CD14-positive monocyte (primary cell): ENCODE measurements at regions not wholly inside any gene's neighbourhood (a gene's known extent, or its start where the extent isn't known, plus 50 kb on each side); places are given as distances from the start of the nearest gene placed in this dataset.

Source experiments
- DNase-seq, 3 donors: peaks; one replicate each; pipeline ENCODE4 v3.0.0-alpha.2; 2011 to 2022
- H2AFZ ChIP-seq: 2 replicates; pipeline ENCODE4 v1.6.0; 2012; ENCODE audit warnings: mild to moderate bottlenecking, low read depth, low read length, inconsistent platforms; ENCODE audit not compliant: insufficient read depth, poor library complexity, severe bottlenecking
- H3K27ac ChIP-seq, 2 donors: 1 replicate in 1 of 2; 2 replicates in 1 of 2; pipeline ENCODE4 v1.5.1; 2012 to 2013; ENCODE audit warnings: low read length in 2 of 2, control low read depth in 1 of 2, inconsistent platforms in 1 of 2, low read depth in 1 of 2, mild to moderate bottlenecking in 1 of 2
- H3K27me3 ChIP-seq, 2 donors: one replicate each; pipeline versions ENCODE4 v1.6.0 to v1.6.1; 2011 to 2013; ENCODE audit warnings: low read length in 2 of 2; ENCODE audit not compliant: control insufficient read depth in 2 of 2, insufficient read depth in 2 of 2
- H3K36me3 ChIP-seq, 2 donors: replicated peaks in 1 of 2; 1 replicate in 1 of 2; 2 replicates in 1 of 2; pipeline versions ENCODE4 v1.5.1 to v1.6.1; 2012 to 2013; ENCODE audit warnings: low read length in 2 of 2, control low read depth in 1 of 2, inconsistent platforms in 1 of 2, mild to moderate bottlenecking in 1 of 2; ENCODE audit not compliant: insufficient read depth in 2 of 2, control insufficient read depth in 1 of 2
- H3K4me1 ChIP-seq, 2 donors: 1 replicate in 1 of 2; 2 replicates in 1 of 2; pipeline versions ENCODE4 v1.5.1 to v1.6.1; 2012 to 2013; ENCODE audit warnings: low read length in 2 of 2, control low read depth in 1 of 2, inconsistent platforms in 1 of 2, mild to moderate bottlenecking in 1 of 2, moderate library complexity in 1 of 2; ENCODE audit not compliant: insufficient read depth in 2 of 2, control insufficient read depth in 1 of 2
- H3K4me2 ChIP-seq: replicated peaks from 2 replicates; pipeline ENCODE3; 2012; ENCODE audit warnings: low read length, moderate library complexity, mild to moderate bottlenecking; ENCODE audit not compliant: poor library complexity, severe bottlenecking; ENCODE audit errors: extremely low read depth
- H3K4me3 ChIP-seq, 3 experiments: fragments of 200-600 bp in 1 of 3; sonication (generic) in 1 of 3; replicated peaks in 1 of 3; 1 replicate in 2 of 3; 2 replicates in 1 of 3; pipeline ENCODE4 v1.5.1; 2011 to 2013; ENCODE audit warnings: low read length in 3 of 3, mild to moderate bottlenecking in 3 of 3, control low read depth in 2 of 3, low read depth in 2 of 3, inconsistent platforms in 1 of 3, moderate library complexity in 1 of 3
- H3K79me2 ChIP-seq: 2 replicates; pipeline ENCODE4 v1.6.0; 2012; ENCODE audit warnings: mild to moderate bottlenecking, control low read depth, inconsistent platforms, low read length, moderate library complexity; ENCODE audit not compliant: insufficient read depth
- H3K9ac ChIP-seq: 2 replicates; pipeline ENCODE4 v1.6.0; 2017; ENCODE audit warnings: low read length, mild to moderate bottlenecking; ENCODE audit not compliant: insufficient read depth, poor library complexity, severe bottlenecking
- H3K9me3 ChIP-seq, 2 donors: replicated peaks in 1 of 2; 1 replicate in 1 of 2; 2 replicates in 1 of 2; pipeline versions ENCODE4 v1.5.1 to v1.6.1; 2012 to 2013; ENCODE audit warnings: low read length in 2 of 2, control low read depth in 1 of 2; ENCODE audit not compliant: control insufficient read depth in 1 of 2, insufficient read depth in 1 of 2
- H4K20me1 ChIP-seq: 2 replicates; pipeline ENCODE4 v1.6.0; 2012; ENCODE audit warnings: mild to moderate bottlenecking, low read length, control low read depth, moderate library complexity; ENCODE audit not compliant: insufficient read depth
- H3K27ac Mint-ChIP-seq, 7 donors: one replicate each; pipeline ENCODE4 v1.8.0; 2020; ENCODE audit warnings: mild to moderate bottlenecking in 7 of 7, mixed read lengths in 7 of 7, moderate library complexity in 6 of 7, inconsistent platforms in 2 of 7
- H3K27me3 Mint-ChIP-seq, 3 donors: one replicate each; pipeline ENCODE4 v1.8.0; 2021 to 2022; ENCODE audit warnings: low read depth in 3 of 3, mild to moderate bottlenecking in 3 of 3, mixed read lengths in 3 of 3, moderate library complexity in 3 of 3, inconsistent platforms in 1 of 3
- H3K36me3 Mint-ChIP-seq, 2 donors: one replicate each; pipeline ENCODE4 v1.8.0; 2020; ENCODE audit warnings: mixed read lengths in 2 of 2, inconsistent platforms in 1 of 2, mild to moderate bottlenecking in 1 of 2
- H3K4me1 Mint-ChIP-seq: one replicate; pipeline ENCODE4 v1.8.0; 2020; ENCODE audit warnings: mild to moderate bottlenecking, mixed read lengths
- H3K4me3 Mint-ChIP-seq, 2 donors: one replicate each; pipeline ENCODE4 v1.8.0; 2020; ENCODE audit warnings: mild to moderate bottlenecking in 2 of 2, mixed read lengths in 2 of 2, moderate library complexity in 1 of 2
- H3K9me3 Mint-ChIP-seq, 7 donors: one replicate each; pipeline ENCODE4 v1.8.0; 2020 to 2022; ENCODE audit warnings: mixed read lengths in 7 of 7, mild to moderate bottlenecking in 6 of 7, moderate library complexity in 6 of 7, inconsistent platforms in 2 of 7
- CTCF ChIP-seq: fragments of 200-600 bp; IDR thresholded peaks from one replicate; pipeline ENCODE4 v1.8.0; 2022; ENCODE audit warnings: antibody characterized with exemption, mild to moderate bottlenecking
- WGBS: methylation state at CpG from one replicate; pipeline ENCODE4 v1.1.5; 2013; ENCODE audit warnings: missing lambda C conversion rate; ENCODE audit not compliant: insufficient coverage; 5-methylcytosine and 5-hydroxymethylcytosine counted together
- intact Hi-C, 2 donors: fragments of 100-400 bp; cut with micrococcal nuclease; formaldehyde crosslinking; loops; one replicate each; pipeline versions ENCODE4 v1.15.0 to v1.15.1; 2023

- Mint-ChIP-seq H3K27ac (no peak overlapping the region), H3K27me3 (peaks cover 0 to 3% (median 3%) of the 10 kb centered on the region in 3 donors), H3K4me1 (no peaks in the 10 kb centered on the region), H3K36me3 (no peaks in the 10 kb centered on the region), H3K9me3 (peaks cover 0 to 10% (median 6%) of the 10 kb centered on the region in 7 donors), H3K4me3 (no peak overlapping the region)
- Histone ChIP-seq H3K36me3 (no peaks in the 10 kb centered on the region), H3K27me3 (no peaks in the 10 kb centered on the region), H2AFZ (no peak overlapping the region), H3K4me3 (no peak overlapping the region), H3K9me3 (peaks cover 0 to 16% of the 10 kb centered on the region in 2 donors), H3K79me2 (no peaks in the 10 kb centered on the region), H3K4me2 (no peak overlapping the region), H3K9ac (no peak overlapping the region), H3K27ac (no peak overlapping the region), H4K20me1 (no peaks in the 10 kb centered on the region), H3K4me1 (no peaks in the 10 kb centered on the region)
- intact Hi-C loops = no loop called here
- no peak for DNase-seq
- WGBS = no CpG with 5 or more reads among the region's 1 CpG
- no peak for TF ChIP-seq CTCF
Observed at GRCh38 chr10:90526721-90527120, 331.1 kb downstream of the HTR7 start.

GRCh38 chr10:90530521-90530920 lies 327.3 kb downstream of the HTR7 start:
- H3K9ac ChIP-seq = no peak overlapping the region
- Mint-ChIP-seq H3K27ac (no peak overlapping the region), H3K27me3 (peaks cover 0 to 3% (median 2%) of the 10 kb centered on the region in 3 donors), H3K9me3 (peaks cover 0 to 8% (median 2%) of the 10 kb centered on the region in 7 donors), H3K36me3 (no peaks in the 10 kb centered on the region), H3K4me1 (no peaks in the 10 kb centered on the region), H3K4me3 (no peak overlapping the region)
- DNase-seq = no peak
- no peaks in the 10 kb centered on the region for H3K27me3 ChIP-seq
- H3K36me3 ChIP-seq = no peaks in the 10 kb centered on the region
- no peaks in the 10 kb centered on the region for H3K79me2 ChIP-seq
- no CpG with 5 or more reads among the region's 3 CpGs for WGBS
- TF ChIP-seq CTCF = no peak
- no peak overlapping the region for H2AFZ ChIP-seq
- H3K4me2 ChIP-seq = no peak overlapping the region
- no peak overlapping the region for H3K4me3 ChIP-seq
- no peaks in the 10 kb centered on the region for H3K4me1 ChIP-seq
- H4K20me1 ChIP-seq = no peaks in the 10 kb centered on the region
- H3K27ac ChIP-seq = no peak overlapping the region
- H3K9me3 ChIP-seq = peaks cover 0 to 14% of the 10 kb centered on the region in 2 donors
- intact Hi-C loops = no loop called here
